A673 (cell line): ENCODE measurements at regions not wholly inside any gene's neighbourhood (a gene's known extent, or its start where the extent isn't known, plus 50 kb on each side); places are given as distances from the start of the nearest gene placed in this dataset.

Experiments
- BruUV-seq: library from RNA; stranded (reverse); fragments of 400-500 nt; replicated peaks from 2 replicates; lab custom pipeline; 2021; lab: Mats Ljungman, UMichigan
- CTCF ChIA-PET: fragments of 300-600 bp; sonication (Branson Sonifier 250); formaldehyde crosslinking; loops from one replicate; lab custom pipeline; 2022; ENCODE audit warnings: antibody characterized with exemption; lab: Charles Lee
- POLR2A ChIA-PET: fragments of 300-600 bp; sonication (Branson Sonifier 250); formaldehyde crosslinking; loops from one replicate; lab custom pipeline; 2022; ENCODE audit warnings: antibody characterized with exemption; ENCODE audit not compliant: low non-redundant PET; lab: Charles Lee
- DNase-seq: peaks from one replicate; pipeline ENCODE4 v3.0.0-alpha.2; 2015; ENCODE audit warnings: low spot score
- H3K27ac ChIP-seq: fragments of 200-600 bp; sonication (generic); 2 replicates; pipeline ENCODE4 v1.5.1; 2016; ENCODE audit warnings: mixed run types, low read depth, mild to moderate bottlenecking, mixed read lengths, antibody characterized with exemption, low read length; ENCODE audit not compliant: poor library complexity, severe bottlenecking
- H3K27me3 ChIP-seq: fragments of 200-600 bp; sonication (generic); replicated peaks from 2 replicates; pipeline ENCODE4 v1.6.1; 2017; ENCODE audit warnings: mixed run types, low read depth, mild to moderate bottlenecking, mixed read lengths, antibody characterized with exemption, low read length; ENCODE audit not compliant: insufficient read depth, poor library complexity
- H3K36me3 ChIP-seq: fragments of 200-600 bp; sonication (generic); 2 replicates; pipeline ENCODE4 v1.6.1; 2016; ENCODE audit warnings: mixed run types, mild to moderate bottlenecking, mixed read lengths, antibody characterized with exemption, low read length; ENCODE audit not compliant: insufficient read depth, poor library complexity, severe bottlenecking
- H3K4me1 ChIP-seq: fragments of 200-600 bp; sonication (generic); 2 replicates; pipeline ENCODE4 v1.6.1; 2017; ENCODE audit warnings: mixed run types, mild to moderate bottlenecking, mixed read lengths, antibody characterized with exemption, low read length; ENCODE audit not compliant: insufficient read depth, poor library complexity, severe bottlenecking
- H3K4me3 ChIP-seq: fragments of 200-600 bp; sonication (generic); 2 replicates; pipeline ENCODE4 v1.5.1; 2016; ENCODE audit warnings: low read depth, mixed run types, mild to moderate bottlenecking, mixed read lengths, low read length; ENCODE audit not compliant: poor library complexity, severe bottlenecking
- H3K9me3 ChIP-seq: fragments of 200-600 bp; sonication (generic); 2 replicates; pipeline ENCODE4 v1.6.1; 2016; ENCODE audit warnings: mixed run types, low read depth, mild to moderate bottlenecking, mixed read lengths, antibody characterized with exemption, low read length; ENCODE audit not compliant: poor library complexity, severe bottlenecking
- EZH2 ChIP-seq: fragments of 200-600 bp; sonication (generic); IDR thresholded peaks from 2 replicates; pipeline ENCODE4 v1.6.1; 2017; ENCODE audit warnings: borderline replicate concordance, low read depth, mild to moderate bottlenecking, mixed read lengths, antibody characterized with exemption, low read length; ENCODE audit not compliant: poor library complexity, severe bottlenecking
- intact Hi-C: fragments of 100-400 bp; cut with micrococcal nuclease; formaldehyde crosslinking; loops from one replicate; pipeline ENCODE4 v1.10.0; 2022; ENCODE audit not compliant: unreplicated experiment
- TF ChIP-seq, protein P1 (sequence below): fragments of 300-800, 200-600 bp; sonication (generic); conservative IDR thresholded peaks from 2 replicates; pipeline ENCODE4 v1.5.1; 2017; ENCODE audit warnings: low read depth, mild to moderate bottlenecking, antibody characterized with exemption, low read length, moderate library complexity, mixed read lengths

DNA sequence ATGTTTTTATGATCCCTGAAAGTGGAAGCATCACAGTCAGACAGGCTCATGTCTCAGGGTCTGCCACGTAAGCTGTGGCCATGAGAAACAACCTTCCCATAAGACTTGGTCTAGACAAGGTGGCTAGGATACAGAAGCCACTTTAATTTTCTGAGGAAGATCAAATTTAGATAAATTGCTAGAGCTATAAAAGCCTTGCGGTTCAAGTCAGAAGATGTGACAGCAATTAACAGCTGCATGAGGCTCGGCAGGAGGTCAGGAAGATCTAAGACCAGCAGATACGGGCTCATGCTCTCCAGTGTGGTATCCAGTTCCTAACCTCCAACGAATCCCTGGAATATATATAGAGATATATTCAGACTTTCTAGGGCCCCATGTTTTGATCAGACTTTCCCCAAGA is 577.1 kb downstream of the PLPP3 start:
- no TSS peak for BruUV-seq
- TF ChIP-seq EZH2, result no peak
- TF ChIP-seq, protein P1, sequence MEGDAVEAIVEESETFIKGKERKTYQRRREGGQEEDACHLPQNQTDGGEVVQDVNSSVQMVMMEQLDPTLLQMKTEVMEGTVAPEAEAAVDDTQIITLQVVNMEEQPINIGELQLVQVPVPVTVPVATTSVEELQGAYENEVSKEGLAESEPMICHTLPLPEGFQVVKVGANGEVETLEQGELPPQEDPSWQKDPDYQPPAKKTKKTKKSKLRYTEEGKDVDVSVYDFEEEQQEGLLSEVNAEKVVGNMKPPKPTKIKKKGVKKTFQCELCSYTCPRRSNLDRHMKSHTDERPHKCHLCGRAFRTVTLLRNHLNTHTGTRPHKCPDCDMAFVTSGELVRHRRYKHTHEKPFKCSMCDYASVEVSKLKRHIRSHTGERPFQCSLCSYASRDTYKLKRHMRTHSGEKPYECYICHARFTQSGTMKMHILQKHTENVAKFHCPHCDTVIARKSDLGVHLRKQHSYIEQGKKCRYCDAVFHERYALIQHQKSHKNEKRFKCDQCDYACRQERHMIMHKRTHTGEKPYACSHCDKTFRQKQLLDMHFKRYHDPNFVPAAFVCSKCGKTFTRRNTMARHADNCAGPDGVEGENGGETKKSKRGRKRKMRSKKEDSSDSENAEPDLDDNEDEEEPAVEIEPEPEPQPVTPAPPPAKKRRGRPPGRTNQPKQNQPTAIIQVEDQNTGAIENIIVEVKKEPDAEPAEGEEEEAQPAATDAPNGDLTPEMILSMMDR, result no peak
- POLR2A ChIA-PET, result no interaction called here
- no peak for DNase-seq
- Histone ChIP-seq H3K4me1 (no peaks in the 10 kb centered on the region), H3K27me3 (peaks cover 5% of the 10 kb centered on the region), H3K9me3 (no peaks in the 10 kb centered on the region), H3K4me3 (no peak overlapping the region), H3K36me3 (no peaks in the 10 kb centered on the region), H3K27ac (no peak overlapping the region)
- intact Hi-C loops, result no loop called here
- CTCF ChIA-PET, result no interaction called here

DNA sequence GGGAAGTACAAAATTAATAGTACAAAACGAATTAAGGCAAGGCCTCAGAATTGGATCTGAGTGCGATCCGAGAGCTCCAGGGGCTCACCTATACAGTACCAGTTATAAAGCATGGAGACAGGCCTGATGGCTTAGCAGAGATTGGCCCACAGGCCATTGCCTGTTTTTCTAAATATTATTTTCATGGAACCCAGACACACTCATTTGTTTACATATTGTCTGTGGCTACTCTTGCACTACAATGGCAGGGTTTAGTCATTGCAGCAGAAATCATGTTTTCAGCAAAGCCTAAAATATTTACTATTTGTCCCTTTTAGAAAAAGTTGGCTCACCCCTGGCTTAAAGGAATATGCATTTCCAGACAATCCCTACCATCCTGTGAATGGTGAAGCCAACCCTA is 578.9 kb downstream of the PLPP3 start:
- H3K27ac ChIP-seq, result no peak overlapping the region
- BruUV-seq, result no TSS peak
- no peak for TF ChIP-seq EZH2
- TF ChIP-seq, protein P1, result no peak
- no peaks in the 10 kb centered on the region for H3K36me3 ChIP-seq
- CTCF ChIA-PET, result no interaction called here
- H3K4me3 ChIP-seq, result no peak overlapping the region
- DNase-seq, result no peak
- POLR2A ChIA-PET, result no interaction called here
- intact Hi-C loops, result no loop called here
- H3K27me3 ChIP-seq, result peaks cover 5% of the 10 kb centered on the region
- no peaks in the 10 kb centered on the region for H3K4me1 ChIP-seq
- no peaks in the 10 kb centered on the region for H3K9me3 ChIP-seq

DNA sequence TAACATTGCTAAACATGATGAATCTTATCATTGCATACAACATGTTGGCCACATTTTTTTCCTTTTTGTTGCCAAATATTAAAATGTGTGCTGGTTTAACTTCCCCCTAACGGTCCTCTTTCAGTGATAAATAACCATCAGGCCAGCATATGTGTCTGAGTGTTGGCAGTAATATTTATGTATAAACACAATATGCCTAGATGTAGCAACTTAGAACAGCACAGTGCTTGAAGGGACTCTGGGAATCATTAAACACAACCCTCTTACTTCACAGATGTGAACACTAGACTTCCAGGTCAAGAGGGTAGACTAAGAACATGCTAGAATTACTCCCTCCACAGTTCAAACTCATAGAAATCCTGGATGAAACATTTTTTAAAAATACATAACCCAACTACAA is 581.8 kb downstream of the PLPP3 start:
- ChIA-PET CTCF (no interaction called here), POLR2A (no interaction called here)
- H3K27me3 ChIP-seq, result peaks cover 5% of the 10 kb centered on the region
- TF ChIP-seq, protein P1, result no peak
- TF ChIP-seq EZH2, result no peak
- intact Hi-C loops, result no loop called here
- DNase-seq, result no peak
- no peaks in the 10 kb centered on the region for H3K9me3 ChIP-seq
- no TSS peak for BruUV-seq
- no peak overlapping the region for H3K27ac ChIP-seq
- no peak overlapping the region for H3K4me3 ChIP-seq
- no peaks in the 10 kb centered on the region for H3K36me3 ChIP-seq
- no peaks in the 10 kb centered on the region for H3K4me1 ChIP-seq
